ENCODE measurements at regions not wholly inside any gene's neighbourhood (a gene's known extent, or its start where the extent isn't known, plus 50 kb on each side); places are given as distances from the start of the nearest gene placed in this dataset.

GRCh38 chr19:23855676-23856075, 59.0 kb upstream of the ZNF726 start:
- no peak for DNase-seq (ENCODE audit: low spot score)

DNA sequence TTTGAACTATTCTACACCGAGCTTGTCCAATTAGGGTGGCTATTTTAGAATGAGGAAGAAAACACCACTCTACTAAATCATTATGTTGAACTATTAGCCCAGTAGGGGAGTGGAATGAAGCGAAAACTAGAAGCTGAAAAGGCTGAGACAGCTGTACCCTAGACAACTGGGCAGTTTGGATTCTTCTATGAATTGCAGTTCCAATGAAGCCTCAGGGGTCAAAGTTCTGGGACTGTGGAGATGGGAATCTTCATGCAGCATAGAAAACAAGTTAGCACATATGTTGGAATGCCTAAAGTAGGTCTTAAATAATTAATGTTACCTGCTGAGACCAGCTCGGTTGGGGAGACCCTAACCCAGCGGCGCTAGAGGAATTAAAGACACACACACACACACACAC, 62.7 kb upstream of the ZNF726 start:
- DNase-seq (ENCODE audit: low spot score) = no peak

DNA sequence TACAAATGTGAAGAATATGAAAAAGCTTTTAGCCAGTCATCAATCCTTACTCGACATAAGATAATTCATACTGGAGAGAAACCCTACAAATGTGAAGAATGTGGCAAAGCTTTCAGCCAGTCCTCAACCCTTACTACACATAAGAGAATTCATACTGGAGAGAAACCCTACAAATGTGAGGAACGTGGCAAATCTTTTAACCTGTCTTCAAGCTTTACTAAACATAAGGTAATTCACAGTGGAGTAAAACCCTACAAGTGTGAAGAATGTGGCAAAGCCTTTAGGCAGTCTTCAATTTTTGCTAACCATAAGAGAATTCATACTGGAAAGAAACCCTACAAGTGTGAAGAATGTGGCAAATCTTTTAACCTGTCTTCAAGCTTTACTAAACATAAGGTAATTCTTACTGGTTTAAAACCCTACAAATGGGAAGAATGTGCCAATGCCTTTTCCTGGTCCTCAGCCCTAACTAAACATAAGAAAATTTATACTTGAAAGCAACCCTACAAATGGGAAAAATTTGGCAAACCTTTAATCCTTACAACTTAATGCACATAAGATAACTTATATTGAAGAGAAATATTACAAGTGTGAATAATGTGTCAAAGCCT, 74.1 kb upstream of the ZNF681 start:
- DNase-seq (ENCODE audit: low spot score) = no peak

GRCh38 chr19:23823952-23824389, 65.3 kb upstream of the ZNF681 start:
- no peak for DNase-seq (ENCODE audit: low spot score)

DNA sequence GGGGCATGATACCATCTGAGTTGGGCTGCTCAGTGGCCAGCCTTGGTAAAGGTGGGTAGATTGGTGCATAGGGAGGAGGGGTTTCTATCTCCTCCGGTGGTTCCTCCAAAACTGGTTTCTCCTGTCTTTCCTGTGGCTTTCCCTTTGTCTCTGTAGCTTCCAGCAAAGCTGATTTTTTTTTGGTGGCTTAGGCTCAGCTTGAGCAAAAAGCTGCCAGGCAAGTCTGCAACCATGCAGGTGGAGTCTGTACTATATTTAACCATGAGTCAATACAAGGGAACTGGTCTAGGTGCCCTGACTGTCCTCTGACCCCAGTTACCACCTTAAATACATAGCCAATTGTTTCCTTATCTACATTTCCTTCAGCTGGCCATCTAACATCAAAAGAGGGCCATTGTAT, 64.0 kb upstream of the ZNF681 start:
- no peak for DNase-seq (ENCODE audit: low spot score)

- peak; percentile 1 for DNase-seq (ENCODE audit: low spot score)
Measured at GRCh38 chr19:23817519-23817918, 58.8 kb upstream of the ZNF681 start.

DNA sequence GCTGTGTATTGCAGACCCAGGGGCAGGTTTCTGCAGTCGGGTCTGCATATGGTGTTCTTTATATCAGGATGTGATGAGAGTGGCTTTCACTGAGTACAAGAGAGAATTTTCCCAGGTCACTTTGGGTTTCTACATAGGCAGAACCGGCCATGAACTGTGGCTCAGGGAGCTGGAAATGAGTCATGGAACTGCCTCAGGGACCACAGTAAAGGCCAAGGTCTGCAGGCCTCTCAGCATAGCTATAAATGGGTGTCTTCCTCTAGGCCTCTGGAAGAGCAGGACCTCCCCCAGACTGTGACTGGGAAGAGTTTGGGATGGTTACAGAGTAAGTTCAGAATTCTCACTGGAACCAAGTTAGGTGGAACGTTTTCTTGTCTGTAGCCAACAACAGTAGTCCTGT, 51.8 kb upstream of the ZNF681 start:
- DNase-seq (ENCODE audit: low spot score) = no peak
